ENCODE measurements at regions not wholly inside any gene's neighbourhood (a gene's known extent, or its start where the extent isn't known, plus 50 kb on each side); places are given as distances from the start of the nearest gene placed in this dataset.
A peak's percentile ranks its signal among the peaks of the same experiment; 100 is the strongest.

- Mint-ChIP-seq H3K27me3 (ENCODE audit: low read depth) (no peaks in the 10 kb centered on the region), H3K4me1 (no peaks in the 10 kb centered on the region), H3K4me3 (no peak overlapping the region), H3K27ac (peak overlapping the region in 1 of 3 experiments; percentile 15), H3K36me3 (ENCODE audit: low read depth) (no peaks in the 10 kb centered on the region), H3K9me3 (no peaks in the 10 kb centered on the region)
- TF ChIP-seq CTCF (IDR thresholded peaks at IDR 0.05; ENCODE audit: unreplicated experiment in 3 of 3): no peak
Observed at GRCh38 chr6:121510568-121511177, 75.2 kb downstream of the GJA1 start.

DNA sequence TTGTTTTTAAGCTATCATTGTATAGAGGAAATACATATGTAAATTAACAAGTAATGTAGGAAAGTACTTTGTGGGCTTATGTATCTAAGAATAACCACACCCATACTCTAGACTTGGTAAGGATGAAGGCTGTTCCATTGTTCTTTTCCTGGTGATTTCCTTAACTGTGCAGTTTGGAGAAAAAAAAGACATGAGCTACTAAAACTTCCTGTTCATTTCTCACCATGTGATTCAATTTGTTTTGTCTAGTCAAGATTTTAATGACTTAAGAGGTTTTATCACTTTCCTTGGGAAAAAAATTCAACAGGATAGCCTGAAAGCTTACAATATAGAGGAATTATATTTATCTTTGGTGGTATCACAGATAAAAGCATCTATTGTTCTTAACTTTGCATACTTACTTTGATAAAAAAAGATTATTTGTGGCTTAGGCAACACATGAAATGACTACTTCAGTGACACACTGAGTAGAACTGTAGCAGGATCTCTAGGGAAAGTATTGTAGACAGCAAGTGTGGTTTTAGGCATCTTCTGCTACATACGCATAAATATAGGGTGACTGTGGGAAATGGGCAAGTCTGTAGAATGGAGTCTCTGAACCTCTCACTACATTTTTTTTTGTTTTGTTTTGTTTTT is 80.3 kb downstream of the GJA1 start:
- Mint-ChIP-seq H3K27me3 (ENCODE audit: low read depth) (no peaks in the 10 kb centered on the region), H3K4me3 (no peak overlapping the region), H3K9me3 (no peaks in the 10 kb centered on the region), H3K27ac (no peak overlapping the region), H3K36me3 (ENCODE audit: low read depth) (no peaks in the 10 kb centered on the region), H3K4me1 (no peaks in the 10 kb centered on the region)
- TF ChIP-seq CTCF (IDR thresholded peaks at IDR 0.05; ENCODE audit: unreplicated experiment in 3 of 3): no peak

DNA sequence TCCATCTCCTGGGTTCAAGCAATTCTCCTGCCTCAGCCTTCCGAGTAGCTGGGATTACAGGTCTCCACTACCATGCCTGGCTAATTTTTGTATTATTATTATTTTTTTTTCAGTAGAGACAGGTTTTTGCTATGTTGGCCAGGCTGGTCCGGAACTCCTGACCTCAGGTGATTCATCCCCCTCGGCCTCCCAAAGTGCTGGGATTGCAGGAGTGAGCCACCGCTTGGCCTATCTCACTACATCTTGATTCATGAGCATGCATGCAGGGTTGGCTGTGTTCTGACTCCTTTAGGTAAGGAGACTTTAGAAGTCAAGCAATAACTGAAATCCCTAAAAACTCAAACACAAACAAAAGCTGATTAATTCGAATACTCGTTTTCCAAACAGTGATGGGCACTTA is 80.9 kb downstream of the GJA1 start:
- TF ChIP-seq CTCF (IDR thresholded peaks at IDR 0.05; ENCODE audit: unreplicated experiment in 3 of 3): no peak
- H3K27me3 Mint-ChIP-seq (ENCODE audit: low read depth): no peaks in the 10 kb centered on the region
- no peaks in the 10 kb centered on the region for H3K4me1 Mint-ChIP-seq
- no peaks in the 10 kb centered on the region for H3K36me3 Mint-ChIP-seq (ENCODE audit: low read depth)
- no peaks in the 10 kb centered on the region for H3K9me3 Mint-ChIP-seq
- H3K4me3 Mint-ChIP-seq: no peak overlapping the region
- H3K27ac Mint-ChIP-seq: no peak overlapping the region

DNA sequence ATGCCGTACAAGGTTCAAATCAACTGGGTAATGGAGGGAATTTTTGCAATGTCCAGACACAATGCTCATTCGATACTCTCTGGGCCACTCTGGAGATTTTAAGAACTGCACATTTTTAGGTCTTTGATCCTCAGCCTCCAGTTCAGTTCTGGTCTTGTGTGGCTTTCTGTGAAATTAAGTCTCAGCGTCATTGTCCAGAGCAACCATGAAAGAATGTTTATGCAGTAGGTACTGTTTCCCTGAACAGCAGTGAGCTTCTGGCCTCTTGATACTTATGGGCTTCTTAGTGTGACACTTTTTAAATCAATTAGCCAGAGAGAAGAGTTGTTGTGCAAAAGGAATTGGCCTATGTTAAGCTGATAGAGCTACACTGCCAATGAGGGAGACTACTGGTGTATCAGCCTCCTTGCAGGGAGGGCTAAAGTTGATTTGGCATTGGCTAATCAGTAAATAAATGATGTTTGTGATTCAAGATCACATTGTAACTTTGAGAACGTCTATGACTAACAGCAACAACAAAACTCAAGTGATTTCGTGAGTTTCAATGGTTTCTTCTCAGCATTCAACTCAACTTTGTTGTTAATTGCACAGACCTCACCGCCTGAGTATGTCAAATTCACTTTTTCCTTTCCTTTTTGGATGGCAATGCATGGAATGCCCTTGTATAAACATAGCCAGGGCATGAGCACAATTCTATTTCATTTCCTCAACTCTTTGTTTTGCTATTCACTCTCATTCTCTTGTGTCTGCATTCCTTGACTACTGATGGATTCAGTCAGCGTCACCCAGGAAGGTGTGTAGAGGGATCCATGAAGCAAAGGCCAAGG is 85.1 kb downstream of the GJA1 start:
- peak overlapping the region in 1 of 3 experiments; percentile 43 for H3K27ac Mint-ChIP-seq
- H3K27me3 Mint-ChIP-seq (ENCODE audit: low read depth): peaks cover 3% of the 10 kb centered on the region
- no peaks in the 10 kb centered on the region for H3K4me1 Mint-ChIP-seq
- H3K9me3 Mint-ChIP-seq: no peaks in the 10 kb centered on the region
- no peak overlapping the region for H3K4me3 Mint-ChIP-seq
- no peak for TF ChIP-seq CTCF (IDR thresholded peaks at IDR 0.05; ENCODE audit: unreplicated experiment in 3 of 3)
- no peaks in the 10 kb centered on the region for H3K36me3 Mint-ChIP-seq (ENCODE audit: low read depth)

DNA sequence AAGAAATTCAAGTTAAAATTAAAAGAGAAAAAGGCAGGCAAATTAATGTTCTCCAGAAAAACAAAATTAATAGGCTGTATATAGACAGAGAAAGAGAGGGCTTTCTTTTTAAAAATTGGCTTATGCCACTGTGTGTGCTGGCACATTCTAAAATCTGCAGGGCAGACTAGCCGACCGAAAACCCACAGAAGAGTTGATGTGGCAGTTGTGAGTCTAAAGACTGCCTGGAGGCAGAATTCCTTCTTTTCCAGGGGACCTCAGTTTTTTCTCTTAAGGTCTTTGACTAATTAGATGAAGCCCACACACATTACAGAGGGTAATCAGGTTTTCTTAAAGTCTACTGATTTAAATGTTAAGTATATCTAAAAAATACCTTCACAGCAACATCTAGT is 85.7 kb downstream of the GJA1 start:
- Mint-ChIP-seq H3K27ac (peak overlapping the region in 1 of 3 experiments; percentile 43), H3K36me3 (ENCODE audit: low read depth) (no peaks in the 10 kb centered on the region), H3K4me1 (no peaks in the 10 kb centered on the region), H3K27me3 (ENCODE audit: low read depth) (peaks cover 3% of the 10 kb centered on the region), H3K4me3 (no peak overlapping the region), H3K9me3 (no peaks in the 10 kb centered on the region)
- TF ChIP-seq CTCF (IDR thresholded peaks at IDR 0.05; ENCODE audit: unreplicated experiment in 3 of 3): no peak

Data from nephron (organoid).